ENCODE measurements at regions not wholly inside any gene's neighbourhood (a gene's known extent, or its start where the extent isn't known, plus 50 kb on each side); places are given as distances from the start of the nearest gene placed in this dataset.

DNA sequence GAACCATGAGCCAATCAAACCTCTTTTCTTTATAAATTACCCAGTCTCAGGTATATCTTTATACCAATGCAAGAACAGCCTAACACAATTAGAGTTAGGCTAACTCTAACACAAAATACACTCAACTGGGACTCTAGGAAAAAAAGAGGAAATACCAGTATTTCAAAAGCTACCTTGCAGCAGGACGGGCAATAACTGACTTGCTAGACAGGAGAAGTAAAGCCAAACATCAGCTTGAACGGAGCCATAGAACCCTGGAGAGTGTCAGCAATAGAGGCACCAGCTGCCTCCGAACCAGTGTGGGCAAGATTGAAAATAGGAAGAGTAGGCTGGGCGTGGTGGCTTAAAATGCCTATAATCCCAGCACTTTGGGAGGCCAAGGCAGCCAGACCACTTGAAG lies 162.0 kb upstream of the SOX4 start:
- DNase-seq: no peak

DNA sequence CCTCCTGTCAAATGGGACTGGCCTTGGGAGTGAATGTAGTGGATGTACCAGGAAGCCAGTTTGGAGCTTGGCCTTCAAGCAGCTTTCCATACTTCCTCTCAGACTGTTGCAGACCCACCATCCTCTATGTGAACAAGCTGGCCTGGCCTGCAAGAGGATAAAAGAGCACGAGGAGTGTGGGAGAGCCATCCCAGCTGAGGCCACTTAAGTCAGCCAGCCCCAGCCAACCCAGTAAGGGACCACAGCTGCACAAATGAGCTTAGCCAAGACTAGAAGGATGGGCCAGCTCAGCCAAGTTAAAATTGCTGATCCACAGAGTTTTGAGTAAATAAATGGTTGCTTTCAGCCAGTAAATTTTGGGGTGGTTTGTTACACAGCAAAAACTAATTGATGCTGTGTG lies 156.9 kb upstream of the SOX4 start:
- DNase-seq: no peak

DNA sequence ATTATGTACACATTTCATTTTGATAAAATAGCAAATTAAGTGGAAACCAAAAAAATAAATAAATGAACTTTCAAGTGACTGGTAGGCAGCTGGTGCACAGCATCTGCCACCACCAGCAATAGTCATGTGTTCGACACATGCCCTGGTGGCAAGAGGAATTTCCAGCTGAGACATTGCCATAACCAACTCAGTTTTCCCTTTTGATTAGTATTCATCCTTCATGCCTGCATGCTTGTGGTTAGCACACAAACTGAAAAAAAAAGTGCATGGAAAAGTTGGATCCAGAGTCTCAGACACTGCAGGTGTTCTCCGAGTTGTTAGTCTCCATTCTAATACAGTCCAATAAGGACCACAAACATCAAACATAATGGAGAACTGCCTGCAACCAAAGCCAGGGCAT lies 156.0 kb upstream of the SOX4 start:
- no peak for DNase-seq

DNA sequence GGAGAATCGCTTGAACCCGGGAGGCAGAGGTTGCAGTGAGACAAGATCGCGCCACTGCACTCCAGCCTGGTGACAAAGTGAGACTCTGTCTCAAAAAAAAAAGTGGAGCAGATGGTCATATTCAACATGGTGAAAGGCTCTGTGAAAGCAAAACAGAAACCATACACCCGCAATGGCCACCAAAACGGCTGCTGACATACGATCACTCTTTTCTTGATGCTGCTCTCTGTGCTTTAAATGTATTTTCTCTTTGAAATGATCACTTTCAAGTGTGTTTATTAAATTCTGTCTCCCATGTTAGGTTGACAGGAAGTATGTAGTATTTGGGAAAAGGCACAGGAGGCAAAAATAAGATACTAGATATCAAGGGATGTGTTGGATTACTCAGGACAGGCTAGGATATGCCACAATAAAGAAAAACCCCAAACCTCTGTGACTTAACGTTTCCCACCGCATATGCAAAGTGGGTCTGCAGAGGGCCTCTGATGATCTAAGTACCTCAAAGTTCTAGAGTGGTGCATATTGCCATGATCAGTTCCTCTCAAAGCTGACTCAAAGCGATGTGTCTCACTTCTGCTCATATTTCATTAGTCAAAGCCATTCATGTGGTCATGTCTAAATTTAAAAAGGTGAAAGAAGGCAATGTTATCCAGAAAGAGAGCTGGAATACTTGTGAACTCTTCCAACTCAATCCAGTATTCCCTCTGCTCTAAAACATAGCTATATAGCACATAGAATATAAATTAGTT lies 155.1 kb upstream of the SOX4 start:
- no peak for DNase-seq

DNA sequence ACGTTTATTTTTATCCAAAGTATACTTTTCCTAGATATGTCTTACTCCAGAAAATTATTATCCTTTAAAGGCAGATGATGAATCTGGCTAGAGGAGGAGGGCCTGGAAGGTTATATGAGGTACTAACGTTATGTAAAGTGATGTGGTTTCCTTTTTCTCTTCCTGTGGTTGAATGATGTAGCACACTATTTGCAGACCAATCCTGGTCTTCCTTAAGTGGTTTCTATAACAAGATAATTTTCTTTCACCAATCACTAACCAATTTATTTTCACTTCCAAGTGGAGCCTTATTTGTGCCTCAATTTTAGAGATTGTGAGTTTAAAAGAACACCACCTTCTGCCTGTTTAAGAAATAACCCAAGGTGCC lies 154.6 kb upstream of the SOX4 start:
- no peak for DNase-seq

DNA sequence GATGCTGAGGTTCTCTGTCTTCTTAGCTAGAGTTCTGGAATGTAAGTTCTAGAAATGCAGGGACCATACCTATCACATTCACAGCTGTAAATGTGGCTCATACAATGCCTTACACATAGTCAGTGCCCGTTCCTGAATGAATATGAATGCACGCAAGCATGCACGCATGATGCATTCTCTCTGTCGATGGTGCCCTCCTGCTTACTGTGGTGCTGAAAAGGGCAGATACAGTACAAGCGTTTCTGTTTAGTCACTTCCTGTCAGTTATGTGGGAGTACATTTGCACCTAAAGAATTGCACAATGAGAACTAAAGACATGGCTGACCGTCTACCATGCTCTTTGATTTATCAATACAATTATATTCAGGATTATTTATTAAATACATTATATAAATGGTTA lies 152.2 kb upstream of the SOX4 start:
- no peak for DNase-seq

DNA sequence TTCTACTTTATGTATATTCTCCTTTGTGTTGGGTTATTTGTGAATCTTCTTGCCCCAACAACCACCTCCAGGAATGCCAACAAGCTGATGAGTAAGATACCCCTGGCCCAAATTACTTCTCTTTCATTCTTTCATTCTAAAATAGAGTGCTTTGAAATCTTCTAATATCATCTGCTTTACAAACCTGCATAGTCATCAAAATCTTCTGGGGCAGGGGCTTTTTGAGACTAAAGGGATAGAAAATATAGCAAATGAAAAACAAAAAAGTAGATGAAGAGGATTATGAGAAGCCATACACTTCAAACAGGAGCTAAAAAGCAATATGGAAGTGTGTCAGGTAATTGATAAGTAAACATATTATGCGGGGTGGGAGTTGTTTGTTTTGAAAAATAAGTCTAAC lies 150.7 kb upstream of the SOX4 start:
- DNase-seq: no peak

DNA sequence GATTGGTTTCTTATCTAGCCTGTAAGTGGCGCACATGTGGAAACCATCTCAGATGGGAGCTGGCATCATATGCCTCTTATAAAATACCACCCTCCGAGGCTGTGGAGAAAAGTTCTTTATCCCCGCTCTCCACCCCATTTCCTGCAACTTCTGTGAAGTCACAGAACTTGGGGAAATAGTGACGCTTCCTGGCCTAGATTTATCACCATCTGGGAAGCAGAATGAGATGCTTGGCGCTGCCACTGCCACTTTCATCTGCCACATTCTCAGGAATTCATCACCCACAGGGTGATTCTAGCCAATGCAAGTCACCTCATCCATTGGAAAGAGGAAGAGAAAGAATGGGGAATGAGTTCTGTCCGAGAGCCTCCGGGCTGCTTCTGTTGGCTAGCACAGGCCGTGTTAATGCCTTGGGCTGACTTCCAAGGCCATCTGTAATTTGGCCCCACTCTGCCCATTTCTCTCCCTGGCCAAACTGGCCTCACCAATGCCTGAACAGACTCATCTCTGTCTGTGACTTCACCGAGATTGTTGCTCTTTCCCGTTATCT lies 148.8 kb upstream of the SOX4 start:
- no peak for DNase-seq

DNA sequence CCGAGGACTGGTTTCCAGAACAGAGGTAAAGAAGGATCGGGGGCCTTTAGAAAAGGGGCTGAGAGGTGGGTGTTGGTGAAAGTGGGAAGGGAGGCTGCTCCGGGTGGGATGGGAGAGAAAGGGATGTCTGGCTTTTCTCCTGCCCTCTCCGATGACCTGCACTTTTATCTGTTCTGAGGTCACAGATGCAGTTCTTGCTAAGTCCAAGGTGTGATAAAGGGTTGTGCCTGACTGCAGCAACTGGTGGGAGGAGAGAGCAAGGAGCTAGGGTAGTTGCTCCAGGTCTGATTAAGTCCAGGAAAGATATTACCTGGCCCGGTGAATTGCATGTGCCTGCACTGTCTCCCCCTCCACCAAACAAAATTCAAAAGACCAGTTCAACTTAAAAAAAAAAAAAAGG lies 145.6 kb upstream of the SOX4 start:
- DNase-seq: peak; percentile 63

DNA sequence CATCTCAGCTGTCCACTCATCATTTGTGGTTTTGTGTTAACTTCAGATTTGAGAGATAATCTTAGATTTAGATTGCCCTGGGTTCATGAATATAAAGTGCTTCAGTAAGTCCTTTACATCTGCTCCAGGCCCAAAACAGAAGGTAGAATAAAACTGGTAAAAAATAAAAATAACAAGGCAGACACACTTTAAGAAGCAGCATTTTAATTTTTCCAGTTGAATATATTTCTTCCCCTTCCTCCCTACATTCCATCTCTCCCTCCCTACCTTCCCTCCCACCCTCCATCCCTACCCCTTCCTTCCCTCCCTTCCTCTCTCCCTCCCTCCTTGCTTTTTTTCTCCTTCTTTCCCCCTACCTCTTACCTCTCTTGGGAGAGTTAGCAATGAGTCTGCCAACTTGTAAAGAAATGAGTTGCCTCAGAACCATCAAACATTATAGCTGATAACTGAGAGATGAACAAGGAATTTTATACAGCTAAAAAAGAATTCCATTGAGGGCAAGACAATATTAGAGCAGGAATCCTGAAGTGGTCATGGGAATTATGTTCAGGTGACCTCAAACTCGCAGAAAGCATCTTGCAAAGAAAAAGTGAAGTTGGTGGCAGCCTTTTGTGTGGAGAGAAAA lies 145.0 kb upstream of the SOX4 start:
- DNase-seq: no peak

DNA sequence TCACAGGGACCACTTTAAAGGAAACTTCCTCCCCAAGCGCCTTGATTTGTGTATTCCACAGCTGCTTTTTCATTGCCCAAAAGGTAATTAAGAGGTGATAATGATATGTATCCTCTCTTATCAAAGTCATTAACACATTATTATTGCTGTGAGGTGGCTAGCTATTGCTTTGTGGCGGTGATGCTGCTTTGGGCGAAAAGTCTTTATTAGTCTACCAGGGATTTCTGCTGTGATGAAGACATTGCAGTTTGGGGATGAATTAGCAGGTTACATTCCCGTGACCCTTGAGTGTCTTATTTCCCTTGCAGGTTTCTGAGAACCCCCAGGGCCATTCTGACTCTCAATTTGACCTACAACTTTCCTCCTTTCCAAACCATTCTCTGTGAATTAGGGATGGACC lies 143.4 kb upstream of the SOX4 start:
- DNase-seq: no peak

DNA sequence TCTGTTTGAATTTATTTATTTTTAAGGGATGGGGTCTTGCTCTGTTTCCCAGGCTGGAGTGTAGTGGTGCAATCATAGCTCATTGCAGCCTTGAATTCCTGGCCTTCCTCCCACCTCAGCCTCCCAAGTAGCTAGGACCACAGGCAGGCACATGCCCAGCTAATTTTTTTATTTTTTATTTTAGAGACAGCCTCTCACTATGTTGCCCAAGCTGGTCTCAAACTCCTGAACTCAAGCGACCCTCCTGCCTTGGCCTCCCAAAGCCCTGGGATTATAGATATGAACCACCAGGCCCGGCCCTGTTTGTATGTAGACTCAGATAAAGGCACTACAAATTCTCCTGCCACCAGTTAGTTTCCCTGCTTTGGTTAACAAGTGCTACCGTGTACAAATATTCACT lies 142.9 kb upstream of the SOX4 start:
- no peak for DNase-seq

DNA sequence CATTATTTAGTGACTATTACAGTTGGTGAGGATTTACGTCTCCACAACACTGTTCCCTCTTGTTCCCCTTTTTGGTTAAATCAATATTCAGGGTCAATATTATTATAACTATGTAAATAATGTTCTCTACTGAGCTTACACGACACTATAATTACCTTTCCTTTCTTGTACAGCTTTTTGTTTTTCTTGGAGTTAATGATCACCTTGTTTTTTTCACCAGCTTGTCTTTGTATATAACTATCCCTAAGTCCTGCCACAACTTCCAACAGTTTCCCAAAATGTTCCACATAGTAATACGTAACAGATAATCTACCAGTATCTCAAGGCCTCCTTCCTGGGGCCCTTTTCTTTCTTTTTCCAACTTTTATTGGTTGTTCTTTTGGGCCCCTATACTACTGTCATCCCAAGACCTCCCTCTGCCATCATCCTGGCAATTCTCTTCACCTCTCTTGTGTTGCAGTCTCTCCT lies 142.0 kb upstream of the SOX4 start:
- no peak for DNase-seq

DNA sequence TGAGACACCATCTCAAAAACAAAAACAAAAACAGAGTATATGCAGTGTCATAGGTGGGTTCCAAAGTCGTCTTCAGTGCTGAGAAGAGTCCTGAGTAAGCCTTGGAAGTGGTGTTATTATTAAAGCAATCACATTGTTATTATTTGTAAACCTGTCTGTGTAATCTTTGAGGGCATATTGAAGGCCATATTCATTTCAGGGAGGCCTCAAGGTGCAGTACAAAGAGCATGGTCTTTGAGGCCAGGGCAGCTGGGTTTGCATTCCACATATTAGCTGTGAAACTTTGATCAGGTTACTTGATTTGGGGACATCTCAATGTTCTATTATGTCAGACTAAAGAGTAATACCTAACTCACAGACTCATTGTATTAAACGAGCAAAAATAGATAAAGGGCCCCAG lies 139.3 kb upstream of the SOX4 start:
- DNase-seq: no peak

DNA sequence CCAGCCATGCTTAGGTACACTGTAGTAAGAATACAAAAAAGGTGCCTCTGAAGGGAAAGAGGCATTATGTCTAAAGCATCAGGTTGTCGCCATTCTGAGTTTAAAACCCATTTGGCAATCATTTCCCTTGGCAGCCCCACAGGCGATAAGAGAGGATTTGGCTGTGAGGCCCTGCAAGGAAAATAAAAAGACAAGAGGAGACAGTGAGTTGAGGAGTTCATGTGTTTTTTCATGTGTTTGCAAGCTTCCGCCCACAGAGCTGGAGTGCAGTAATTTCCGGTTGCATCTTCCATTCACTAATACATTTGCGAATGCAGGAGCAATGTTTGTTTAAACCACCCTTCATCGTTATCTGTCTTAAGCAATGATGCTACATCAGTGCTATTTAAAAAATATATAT lies 138.5 kb upstream of the SOX4 start:
- no peak for DNase-seq

DNA sequence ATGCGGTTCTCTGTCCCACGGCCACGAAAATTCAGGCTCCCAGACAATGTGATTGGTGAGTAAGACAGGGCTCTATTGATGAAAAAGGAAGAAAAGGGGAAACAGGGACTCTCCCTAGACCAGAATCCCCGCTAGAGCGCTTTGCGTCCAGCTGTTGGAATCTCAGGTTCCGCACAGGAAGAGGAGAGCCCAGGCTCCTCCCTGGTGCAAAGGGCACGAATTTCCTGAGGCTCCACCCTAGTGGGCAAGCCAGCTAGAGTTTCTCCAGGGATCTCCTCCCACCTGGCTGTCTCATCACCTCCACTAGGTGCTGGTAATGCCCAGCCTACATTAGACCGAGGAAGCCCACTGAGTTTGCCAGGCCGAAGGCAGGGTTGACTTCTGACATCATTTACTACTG lies 135.9 kb upstream of the SOX4 start:
- DNase-seq: no peak

DNA sequence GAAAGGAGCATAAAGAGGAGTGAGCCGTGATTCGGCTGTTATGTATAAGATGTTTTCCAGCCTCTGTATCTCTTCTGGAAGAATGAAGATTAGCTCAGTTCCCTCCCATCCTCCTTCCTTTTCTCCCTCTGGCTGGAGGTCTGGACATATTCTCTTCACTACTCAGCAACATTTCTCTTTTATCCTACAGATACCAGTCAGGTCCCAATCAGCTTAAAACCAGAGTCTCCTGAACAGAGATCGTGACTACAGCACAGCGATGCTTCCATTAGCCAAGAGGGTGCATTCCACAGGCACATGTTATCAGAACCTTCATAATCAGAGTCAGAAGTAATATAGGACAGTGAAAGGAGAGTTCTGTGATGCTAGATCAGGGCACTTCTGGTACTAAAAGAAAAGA lies 133.9 kb upstream of the SOX4 start:
- peak; percentile 80 for DNase-seq

DNA sequence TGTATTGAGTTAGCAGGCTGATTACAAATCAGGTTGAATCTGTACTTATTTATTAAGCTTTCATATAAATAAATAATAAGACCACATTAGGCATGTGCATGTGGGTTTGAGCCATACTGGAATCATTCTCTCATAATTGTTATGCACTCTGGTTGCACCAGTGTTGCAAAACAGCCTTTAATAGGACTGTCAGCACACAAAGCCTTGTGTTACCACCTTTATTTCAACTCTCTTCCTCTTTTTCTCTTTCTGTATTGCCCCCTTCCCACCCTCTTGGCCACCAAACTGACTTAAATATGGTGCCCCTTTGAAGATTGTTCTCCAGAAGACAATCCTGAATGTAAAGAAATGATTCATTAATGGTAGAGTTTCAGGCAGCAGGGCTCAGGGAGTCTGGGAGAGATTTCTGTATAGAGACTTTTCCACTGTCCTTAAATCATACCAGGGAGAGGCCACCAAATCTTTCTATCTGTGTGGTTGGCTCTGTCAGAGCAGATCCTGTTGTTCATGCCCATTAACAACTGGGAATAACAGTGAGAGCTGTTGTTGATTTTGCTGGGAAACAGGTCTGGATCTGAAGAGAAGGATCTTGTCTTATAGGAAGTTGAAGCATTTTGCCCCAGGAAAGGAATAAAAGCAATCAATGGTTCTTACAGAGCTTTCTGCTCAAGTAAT lies 131.6 kb upstream of the SOX4 start:
- DNase-seq: peak; percentile 60

DNA sequence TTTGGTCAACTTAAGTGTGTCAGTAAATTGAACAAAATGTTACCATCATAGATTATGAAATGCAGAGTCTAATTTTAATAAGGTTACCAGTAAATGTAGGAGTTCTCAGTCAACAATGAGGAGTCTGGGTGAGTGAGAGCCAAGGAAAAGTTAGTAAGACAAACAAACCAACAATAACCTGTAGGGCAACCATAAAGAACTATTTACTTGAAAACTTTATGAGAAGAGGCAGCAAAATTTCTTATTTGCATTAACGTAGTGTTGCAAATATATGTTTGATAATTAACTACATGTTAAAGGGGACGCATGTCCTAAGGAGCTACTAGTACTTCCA lies 131.1 kb upstream of the SOX4 start:
- no peak for DNase-seq

DNA sequence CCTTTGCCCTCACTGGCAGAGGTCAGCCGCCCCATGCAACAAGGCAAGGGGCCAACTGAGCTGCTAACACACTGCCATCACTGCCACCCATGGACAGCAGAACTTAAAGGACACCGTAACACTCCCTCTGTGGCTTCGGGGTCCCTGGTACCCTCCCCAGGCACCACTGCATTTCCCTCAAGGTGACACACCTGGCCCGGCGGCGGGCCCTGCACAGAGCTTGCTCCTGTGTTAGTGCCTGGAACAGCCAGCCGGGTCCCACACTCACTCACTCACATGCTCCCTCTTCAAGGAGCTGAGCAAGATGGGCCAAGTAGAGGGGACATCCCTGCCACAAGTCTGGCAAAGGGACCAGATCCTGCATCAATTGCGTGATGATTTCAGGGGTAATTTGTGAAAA lies 126.5 kb upstream of the SOX4 start:
- DNase-seq: no peak

DNA sequence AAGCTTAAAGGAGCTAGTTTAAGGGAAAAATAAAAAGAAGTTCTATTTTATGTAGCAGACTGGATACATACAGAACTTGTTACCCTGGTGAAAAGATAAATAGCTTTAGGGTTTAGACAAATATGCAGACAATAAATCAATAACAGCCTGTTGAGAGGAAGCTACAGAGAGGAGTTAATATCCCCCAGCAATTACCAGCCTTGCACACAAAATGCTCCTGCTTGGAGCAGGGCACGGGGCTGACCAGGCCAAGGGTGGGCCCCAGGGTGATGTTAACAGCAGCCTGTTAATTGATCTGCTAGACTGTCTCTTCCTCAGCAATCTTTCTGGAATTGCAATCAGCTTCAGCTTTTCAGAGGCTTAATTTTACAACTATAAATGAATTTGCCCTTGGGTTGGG lies 125.1 kb upstream of the SOX4 start:
- DNase-seq: peak; percentile 66

DNA sequence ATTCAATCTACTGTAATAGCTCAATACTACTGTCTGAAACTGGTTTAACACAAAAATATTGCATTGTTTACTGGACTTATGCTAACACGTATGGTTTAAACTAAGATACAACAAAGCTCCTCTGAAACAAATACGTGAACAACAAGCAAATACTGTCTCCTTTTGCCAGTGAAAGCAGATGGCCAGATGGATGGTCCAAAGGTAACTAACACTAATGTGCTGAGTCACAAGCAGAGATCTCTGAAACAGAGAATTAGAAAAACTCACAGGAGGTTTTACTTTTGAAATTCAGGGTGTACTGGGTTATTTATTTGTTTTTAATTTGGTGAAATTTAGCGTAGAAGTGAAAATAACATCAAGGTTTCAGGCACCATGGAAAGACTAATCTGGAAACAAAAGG lies 124.3 kb upstream of the SOX4 start:
- no peak for DNase-seq

DNA sequence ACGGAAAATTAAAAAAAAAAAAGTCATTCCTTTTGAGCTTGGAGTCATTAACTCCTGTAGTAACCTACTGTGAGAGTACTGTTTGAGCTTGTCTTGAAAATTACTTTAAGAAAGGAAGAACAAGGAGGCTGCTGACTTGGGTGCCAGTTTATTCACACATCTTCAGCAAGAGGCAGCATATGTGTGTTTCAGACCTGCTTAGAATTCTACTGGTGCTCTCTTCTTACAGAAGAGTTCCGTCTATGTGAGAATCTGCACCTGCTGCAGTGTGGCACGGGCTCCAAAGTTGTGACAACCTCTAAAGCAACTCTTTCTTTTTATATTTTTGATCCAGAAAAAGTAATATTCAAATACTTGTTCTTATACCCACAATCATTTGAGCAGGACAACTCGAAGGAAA lies 117.4 kb upstream of the SOX4 start:
- no peak for DNase-seq

DNA sequence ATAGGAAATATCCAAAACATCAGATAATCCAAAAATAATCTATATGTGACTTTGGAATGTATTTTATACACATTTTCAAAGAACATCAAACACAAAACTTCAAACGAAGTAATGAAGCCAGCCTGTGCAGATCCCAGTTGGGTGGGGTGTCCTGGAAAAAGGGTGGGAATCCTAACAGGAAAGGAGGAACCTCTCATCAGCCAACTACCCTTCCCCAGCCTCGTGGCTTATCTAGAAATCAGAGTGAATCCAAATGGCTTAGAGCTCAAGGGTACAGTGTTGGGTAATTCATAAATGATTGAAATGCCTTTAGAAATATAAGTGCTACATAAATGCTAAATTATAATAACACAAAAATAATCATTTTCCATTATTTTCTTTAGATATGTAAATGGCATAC lies 115.1 kb upstream of the SOX4 start:
- no peak for DNase-seq
